ENCODE measurements at regions not wholly inside any gene's neighbourhood (a gene's known extent, or its start where the extent isn't known, plus 50 kb on each side); places are given as distances from the start of the nearest gene placed in this dataset.
"Not testable (repeated sequence)": the region's sequence is repeated elsewhere in the genome, so short reads cannot be mapped to it uniquely, and the experiment has no call there.

- DNase-seq (ENCODE audit: low spot score): no peak
These were observed 114.3 kb upstream of the PCSK5 start for GRCh38 chr9:75775966-75776691.

GRCh38 chr9:75780185-75780584 lies 110.3 kb upstream of the PCSK5 start:
- DNase-seq (ENCODE audit: low spot score): no peak

DNA sequence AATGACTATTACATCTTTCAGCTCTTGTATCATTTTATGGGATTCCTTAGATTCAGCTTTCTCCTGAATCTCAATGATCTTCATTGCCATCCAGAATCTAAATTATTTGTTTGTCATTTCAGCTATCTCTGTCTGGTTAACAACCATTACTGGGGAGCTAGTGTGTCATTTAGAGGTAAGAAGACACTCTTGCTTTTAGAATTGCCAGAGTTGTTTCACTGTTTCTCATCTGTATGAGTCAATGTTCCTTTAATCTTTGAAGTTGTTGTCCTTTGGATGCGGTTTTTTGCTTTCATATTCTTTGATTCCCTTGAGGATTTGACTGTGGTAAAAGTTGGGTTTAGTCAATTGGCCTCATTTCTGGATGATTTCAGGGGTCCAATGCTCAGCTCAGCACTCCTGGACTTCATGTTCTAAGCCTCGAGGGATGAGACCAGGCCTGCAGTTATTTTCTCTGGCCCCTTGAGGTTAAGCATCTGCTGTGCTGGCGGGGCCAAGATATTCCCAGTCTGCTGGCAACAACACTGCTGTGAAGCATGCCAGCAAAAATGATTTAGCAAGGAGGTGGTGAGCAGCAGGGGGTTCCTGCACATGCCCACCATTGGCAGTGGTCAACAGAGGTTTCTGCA lies 102.4 kb upstream of the PCSK5 start:
- no peak for DNase-seq (ENCODE audit: low spot score)

DNA sequence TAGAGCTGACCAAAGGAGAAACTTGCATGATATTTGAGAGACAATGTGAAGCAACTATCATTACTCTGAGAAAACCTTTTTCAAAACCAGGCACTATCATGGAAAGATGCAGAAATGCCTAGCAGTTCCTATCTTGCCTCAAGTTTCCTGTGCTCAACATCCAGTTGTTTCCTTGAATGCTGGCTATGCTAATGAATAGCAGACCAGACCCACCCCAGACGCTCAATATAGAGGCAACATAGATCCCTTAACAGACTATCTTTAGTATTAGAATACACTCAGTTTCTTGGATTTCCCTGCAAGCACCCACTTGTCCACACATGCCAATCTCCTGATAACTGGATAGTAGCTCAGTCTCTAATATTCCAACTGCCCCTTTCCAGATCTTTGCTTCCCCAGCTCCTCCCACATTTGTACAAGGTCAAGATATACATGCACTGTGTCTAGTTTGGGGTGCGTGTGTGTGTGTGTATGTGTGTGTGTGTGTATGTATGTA lies 93.3 kb upstream of the PCSK5 start:
- DNase-seq (ENCODE audit: low spot score): no peak

DNA sequence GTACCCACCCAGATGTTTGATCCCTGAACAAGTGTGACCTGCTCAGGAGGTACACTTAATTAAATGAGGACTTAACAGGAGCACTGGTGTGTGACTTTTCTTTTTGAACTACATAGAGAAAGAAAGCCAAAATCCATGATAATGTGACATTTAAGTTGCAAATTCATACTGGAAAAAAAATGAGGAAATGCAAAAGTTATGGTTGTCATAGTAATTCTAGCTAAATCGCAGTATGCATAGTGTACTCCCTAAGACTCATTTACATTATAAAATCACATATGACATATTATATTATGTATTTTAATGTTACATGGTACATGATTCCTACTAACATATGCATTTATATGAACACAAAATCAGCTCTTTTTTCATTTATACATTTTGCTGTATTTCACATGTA lies 92.0 kb upstream of the PCSK5 start:
- DNase-seq (ENCODE audit: low spot score): no peak

DNA sequence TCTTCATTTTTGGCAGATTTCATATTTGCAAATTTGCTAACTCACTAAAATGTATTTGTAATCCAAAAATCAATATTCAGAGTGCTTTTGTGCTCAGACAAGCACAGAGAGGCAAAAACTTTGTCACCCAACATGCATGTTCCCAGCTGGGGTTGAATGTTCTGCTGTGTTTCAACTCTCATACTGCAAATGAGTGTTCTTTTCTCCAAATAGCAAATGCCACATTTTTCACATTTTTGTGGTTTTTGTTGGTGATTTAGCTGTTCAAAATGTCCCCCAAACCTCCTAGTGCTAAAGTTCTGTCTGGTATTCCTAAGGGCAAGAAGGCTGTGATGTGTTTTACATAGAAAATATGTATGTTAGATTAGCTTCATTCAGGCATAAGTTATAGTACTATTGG lies 87.3 kb upstream of the PCSK5 start:
- DNase-seq (ENCODE audit: low spot score): no peak

DNA sequence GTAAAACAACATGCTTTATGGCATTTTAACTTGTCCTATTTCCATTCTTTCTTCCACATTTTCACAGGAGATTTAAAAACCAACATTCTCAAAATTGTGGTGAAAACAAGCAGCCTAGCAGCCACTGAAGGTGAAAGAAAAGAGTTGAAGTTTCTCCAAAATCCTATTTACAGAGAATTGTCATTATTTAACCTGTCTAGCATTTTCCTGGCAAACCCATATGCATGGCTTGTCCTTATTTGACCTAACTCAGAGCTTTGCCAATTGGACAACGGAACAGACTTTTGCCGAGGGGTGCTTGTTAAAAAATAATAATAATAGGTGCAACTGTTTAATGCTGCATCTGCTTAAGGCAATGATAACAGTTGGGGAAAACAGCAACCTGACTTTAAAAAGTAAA lies 80.4 kb upstream of the PCSK5 start:
- DNase-seq (ENCODE audit: low spot score): no peak

GRCh38 chr9:75811692-75812091 lies 78.8 kb upstream of the PCSK5 start:
- no peak for DNase-seq (ENCODE audit: low spot score)

- DNase-seq (ENCODE audit: low spot score): no peak
These were observed 78.3 kb upstream of the PCSK5 start for GRCh38 chr9:75812141-75812540.

DNA sequence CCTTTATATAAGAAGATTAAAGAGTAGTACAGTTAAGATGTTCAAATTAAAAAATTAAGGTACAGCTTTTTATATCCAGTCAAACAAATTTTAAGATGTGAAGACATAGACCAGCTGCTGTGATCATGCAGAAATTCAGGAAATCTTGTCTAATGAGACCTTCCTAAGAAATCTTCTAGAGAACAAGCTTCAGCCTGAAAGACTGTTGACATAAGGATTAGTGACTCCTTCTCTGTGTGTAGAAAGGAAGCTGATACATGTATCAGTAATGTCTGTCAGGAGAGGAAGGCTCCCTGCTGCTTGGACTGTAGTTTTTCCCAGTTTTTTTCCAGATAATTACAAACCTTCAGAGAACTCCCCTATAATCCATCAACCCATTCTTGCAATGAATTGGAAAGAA lies 75.8 kb upstream of the PCSK5 start:
- no peak for DNase-seq (ENCODE audit: low spot score)

- not testable (repeated sequence) for DNase-seq (ENCODE audit: low spot score)
These were observed 69.9 kb upstream of the PCSK5 start for GRCh38 chr9:75820471-75821115.

GRCh38 chr9:75823151-75823550 lies 67.3 kb upstream of the PCSK5 start:
- DNase-seq (ENCODE audit: low spot score): no peak

GRCh38 chr9:75824816-75825568 lies 65.5 kb upstream of the PCSK5 start:
- no peak for DNase-seq (ENCODE audit: low spot score)

- DNase-seq (ENCODE audit: low spot score): no peak
These were observed 64.2 kb upstream of the PCSK5 start for GRCh38 chr9:75826314-75826713.

DNA sequence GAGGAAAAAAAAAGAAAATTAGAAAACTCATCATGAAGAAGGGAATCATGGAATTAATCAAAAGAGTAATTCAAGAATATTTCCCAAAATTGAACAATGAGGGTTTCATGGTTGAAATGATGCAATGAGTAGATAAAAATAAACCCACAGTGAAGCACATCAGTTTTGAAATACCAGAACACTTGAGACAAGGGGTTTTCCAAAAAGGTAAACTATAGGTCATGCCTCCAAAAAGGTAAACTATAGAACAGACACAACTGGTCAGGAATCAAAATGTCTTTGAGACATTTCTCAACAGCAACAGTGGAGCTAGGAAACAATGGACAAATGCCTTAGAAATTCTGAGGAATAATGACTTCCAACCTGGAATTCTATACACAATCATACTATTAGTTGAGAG lies 60.2 kb upstream of the PCSK5 start:
- DNase-seq (ENCODE audit: low spot score): no peak

DNA sequence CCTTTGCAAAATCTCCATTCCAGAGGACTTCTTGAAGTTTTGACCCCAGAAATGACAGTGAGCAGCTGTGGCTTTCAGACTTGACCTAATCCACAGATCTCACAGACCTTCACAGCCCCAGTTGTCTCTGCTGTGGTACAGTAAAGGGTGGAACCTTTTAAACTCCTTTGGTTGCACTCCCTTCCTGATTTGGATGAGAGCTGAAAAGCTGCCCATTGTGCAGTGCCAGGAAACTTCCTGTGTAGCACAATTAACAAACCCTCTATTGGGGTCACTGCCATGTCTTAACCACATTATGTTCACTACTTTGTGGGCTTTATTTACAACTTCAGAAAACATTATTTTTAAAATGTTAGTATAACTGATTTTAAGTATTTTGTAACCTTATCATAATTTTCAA lies 56.7 kb upstream of the PCSK5 start:
- DNase-seq (ENCODE audit: low spot score): no peak

DNA sequence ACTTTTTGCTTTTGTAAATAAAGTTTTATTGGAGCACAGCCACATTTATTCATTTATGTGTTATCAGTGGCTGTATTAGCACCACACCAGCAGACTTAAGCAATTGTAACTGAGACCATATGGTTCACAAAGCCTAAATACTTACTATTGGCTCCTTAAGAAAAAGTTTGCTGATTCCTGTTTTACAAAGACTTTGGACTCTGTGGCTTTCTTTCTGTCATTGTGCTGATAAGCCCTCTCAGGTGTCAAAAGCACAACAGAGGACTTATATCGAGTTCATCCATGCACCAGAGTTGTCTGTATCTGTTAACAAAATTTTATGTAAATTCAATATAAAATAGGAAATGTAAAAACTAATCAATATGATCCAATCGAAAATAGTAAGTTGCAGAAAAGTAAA lies 55.6 kb upstream of the PCSK5 start:
- DNase-seq (ENCODE audit: low spot score): no peak

Measured in CD4-positive, alpha-beta T cell treated with Interleukin-2 at 100 ng/mL for 4 hours (primary cell).